ENCODE measurements at regions not wholly inside any gene's neighbourhood (a gene's known extent, or its start where the extent isn't known, plus 50 kb on each side); places are given as distances from the start of the nearest gene placed in this dataset.
"Not testable (repeated sequence)": the region's sequence is repeated elsewhere in the genome, so short reads cannot be mapped to it uniquely, and the experiment has no call there.

GRCh38 chr13:87244256-87244890 lies 426.8 kb upstream of the SLITRK5 start:
- DNase-seq = no peak

GRCh38 chr13:87249847-87250246 lies 421.3 kb upstream of the SLITRK5 start:
- not testable (repeated sequence) for DNase-seq

- DNase-seq = no peak
Observed at GRCh38 chr13:87255394-87255793, 415.8 kb upstream of the SLITRK5 start.

- no peak for DNase-seq
Observed at GRCh38 chr13:87259479-87260083, 411.6 kb upstream of the SLITRK5 start.

- no peak for DNase-seq
Observed at GRCh38 chr13:87274209-87274819, 396.9 kb upstream of the SLITRK5 start.

- DNase-seq = no peak
Observed at GRCh38 chr13:87280139-87280538, 391.0 kb upstream of the SLITRK5 start.

- no peak for DNase-seq
Observed at GRCh38 chr13:87287721-87288120, 383.4 kb upstream of the SLITRK5 start.

GRCh38 chr13:87295636-87296035 lies 375.5 kb upstream of the SLITRK5 start:
- no peak for DNase-seq

GRCh38 chr13:87302034-87302433 lies 369.1 kb upstream of the SLITRK5 start:
- DNase-seq = no peak

- peak; percentile 0 for DNase-seq
Observed at GRCh38 chr13:87302931-87303330, 368.2 kb upstream of the SLITRK5 start.

- DNase-seq = no peak
Observed at GRCh38 chr13:87311165-87311564, 360.0 kb upstream of the SLITRK5 start.

GRCh38 chr13:87314822-87315221 lies 356.3 kb upstream of the SLITRK5 start:
- DNase-seq = no peak

- DNase-seq = no peak
Observed at GRCh38 chr13:87322386-87322785, 348.8 kb upstream of the SLITRK5 start.

GRCh38 chr13:87324558-87324957 lies 346.6 kb upstream of the SLITRK5 start:
- no peak for DNase-seq

GRCh38 chr13:87331178-87331577 lies 340.0 kb upstream of the SLITRK5 start:
- DNase-seq = no peak

GRCh38 chr13:87333599-87333998 lies 337.6 kb upstream of the SLITRK5 start:
- no peak for DNase-seq

- DNase-seq = no peak
Observed at GRCh38 chr13:87334176-87334575, 337.0 kb upstream of the SLITRK5 start.

- not testable (repeated sequence) for DNase-seq
Observed at GRCh38 chr13:87336346-87336889, 334.8 kb upstream of the SLITRK5 start.

GRCh38 chr13:87344176-87344575 lies 327.0 kb upstream of the SLITRK5 start:
- DNase-seq = no peak

GRCh38 chr13:87355451-87355850 lies 315.7 kb upstream of the SLITRK5 start:
- DNase-seq = no peak

- DNase-seq = no peak
Observed at GRCh38 chr13:87356314-87356713, 314.9 kb upstream of the SLITRK5 start.

GRCh38 chr13:87358319-87358718 lies 312.9 kb upstream of the SLITRK5 start:
- no peak for DNase-seq

GRCh38 chr13:87361216-87361615 lies 310.0 kb upstream of the SLITRK5 start:
- no peak for DNase-seq

GRCh38 chr13:87368639-87369038 lies 302.5 kb upstream of the SLITRK5 start:
- DNase-seq = no peak

Measured in NCI-H446 treated with DMSO at 0.1 percent for 48 hours (cell line).